HepG2 (cell line): ENCODE measurements at regions not wholly inside any gene's neighbourhood (a gene's known extent, or its start where the extent isn't known, plus 50 kb on each side); places are given as distances from the start of the nearest gene placed in this dataset.

Experiments
- ASH2L ChIP-seq: fragments of 300-600, 200-600 bp; sonication (generic); IDR thresholded peaks from 2 replicates; pipeline ENCODE4 v1.7.0; 2017; ENCODE audit warnings: low read depth, mild to moderate bottlenecking, moderate library complexity, mixed read lengths, low read length; ENCODE audit not compliant: insufficient read length
- KMT2A ChIP-seq: sonication (generic); formaldehyde crosslinking; IDR thresholded peaks from 2 replicates; pipeline ENCODE4 v1.4.0; 2020; ENCODE audit warnings: missing genetic modification reagents
- PAF1 ChIP-seq: IDR thresholded peaks from 2 replicates; pipeline ENCODE4 v1.6.1; 2016; ENCODE audit warnings: missing genetic modification reagents, missing compliant biosample characterization
- SOX13 ChIP-seq, 3 experiments: fragments of 450-650 bp in 1 of 3; sonication (generic) in 1 of 3; formaldehyde crosslinking in 1 of 3; IDR thresholded peaks in 2 of 3; conservative IDR thresholded peaks in 1 of 3; 2 replicates each; pipeline versions ENCODE4 v1.5.0 to v1.6.1; 2016 to 2020; ENCODE audit warnings: antibody characterized with exemption in 1 of 3, mild to moderate bottlenecking in 1 of 3, missing compliant biosample characterization in 1 of 3, missing genetic modification reagents in 1 of 3, moderate library complexity in 1 of 3
- TF ChIP-seq, protein P1 (sequence below): sonication (generic); formaldehyde crosslinking; conservative IDR thresholded peaks from 2 replicates; pipeline ENCODE4 v1.8.0; 2022; ENCODE audit warnings: low read depth, missing genetic modification reagents
- TF ChIP-seq, protein P2 (sequence below): sonication (generic); formaldehyde crosslinking; IDR thresholded peaks from 2 replicates; pipeline ENCODE4 v1.5.0; 2020; ENCODE audit warnings: mild to moderate bottlenecking, missing genetic modification reagents
- TF ChIP-seq, protein P3 (sequence below): IDR thresholded peaks from 2 replicates; pipeline ENCODE4 v1.4.0; 2020; ENCODE audit warnings: mild to moderate bottlenecking, missing genetic modification reagents

DNA sequence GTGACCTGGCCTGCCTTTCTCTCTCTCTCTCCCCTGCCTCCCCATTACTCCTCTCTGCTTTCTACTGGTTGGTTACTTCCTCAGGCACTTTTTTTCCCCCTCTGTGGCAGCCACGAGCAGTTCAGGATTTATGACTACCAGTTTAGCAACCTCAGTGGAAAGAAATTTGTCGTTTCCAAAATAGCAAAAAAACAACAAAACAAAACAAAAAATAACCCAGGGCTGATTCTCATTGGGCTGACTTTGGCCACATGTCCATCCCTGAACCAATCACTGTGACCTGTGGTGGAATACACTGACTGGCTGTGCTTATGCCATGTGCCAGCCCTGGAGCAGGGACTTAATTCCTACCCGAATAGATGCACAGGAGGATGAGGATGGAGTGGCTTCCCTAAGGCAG, 137.4 kb downstream of the TFAP2C start (continued):
- TF ChIP-seq ASH2L (no peak), PAF1 (CRISPR knock-in tag) (no peak), KMT2A (no peak), SOX13 (IDR thresholded peaks at IDR 0.05) (no peak), SOX13 (CRISPR knock-in tag; conservative IDR thresholded peaks at IDR 0.05 in 1 of 2, IDR thresholded peaks at IDR 0.05 in 1 of 2) (no peak)
- TF ChIP-seq, protein P1, sequence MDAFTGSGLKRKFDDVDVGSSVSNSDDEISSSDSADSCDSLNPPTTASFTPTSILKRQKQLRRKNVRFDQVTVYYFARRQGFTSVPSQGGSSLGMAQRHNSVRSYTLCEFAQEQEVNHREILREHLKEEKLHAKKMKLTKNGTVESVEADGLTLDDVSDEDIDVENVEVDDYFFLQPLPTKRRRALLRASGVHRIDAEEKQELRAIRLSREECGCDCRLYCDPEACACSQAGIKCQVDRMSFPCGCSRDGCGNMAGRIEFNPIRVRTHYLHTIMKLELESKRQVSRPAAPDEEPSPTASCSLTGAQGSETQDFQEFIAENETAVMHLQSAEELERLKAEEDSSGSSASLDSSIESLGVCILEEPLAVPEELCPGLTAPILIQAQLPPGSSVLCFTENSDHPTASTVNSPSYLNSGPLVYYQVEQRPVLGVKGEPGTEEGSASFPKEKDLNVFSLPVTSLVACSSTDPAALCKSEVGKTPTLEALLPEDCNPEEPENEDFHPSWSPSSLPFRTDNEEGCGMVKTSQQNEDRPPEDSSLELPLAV (CRISPR knock-in tag) = no peak
- TF ChIP-seq, protein P2, sequence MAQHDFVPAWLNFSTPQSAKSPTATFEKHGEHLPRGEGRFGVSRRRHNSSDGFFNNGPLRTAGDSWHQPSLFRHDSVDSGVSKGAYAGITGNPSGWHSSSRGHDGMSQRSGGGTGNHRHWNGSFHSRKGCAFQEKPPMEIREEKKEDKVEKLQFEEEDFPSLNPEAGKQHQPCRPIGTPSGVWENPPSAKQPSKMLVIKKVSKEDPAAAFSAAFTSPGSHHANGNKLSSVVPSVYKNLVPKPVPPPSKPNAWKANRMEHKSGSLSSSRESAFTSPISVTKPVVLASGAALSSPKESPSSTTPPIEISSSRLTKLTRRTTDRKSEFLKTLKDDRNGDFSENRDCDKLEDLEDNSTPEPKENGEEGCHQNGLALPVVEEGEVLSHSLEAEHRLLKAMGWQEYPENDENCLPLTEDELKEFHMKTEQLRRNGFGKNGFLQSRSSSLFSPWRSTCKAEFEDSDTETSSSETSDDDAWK (CRISPR knock-in tag) = no peak
- TF ChIP-seq, protein P3, sequence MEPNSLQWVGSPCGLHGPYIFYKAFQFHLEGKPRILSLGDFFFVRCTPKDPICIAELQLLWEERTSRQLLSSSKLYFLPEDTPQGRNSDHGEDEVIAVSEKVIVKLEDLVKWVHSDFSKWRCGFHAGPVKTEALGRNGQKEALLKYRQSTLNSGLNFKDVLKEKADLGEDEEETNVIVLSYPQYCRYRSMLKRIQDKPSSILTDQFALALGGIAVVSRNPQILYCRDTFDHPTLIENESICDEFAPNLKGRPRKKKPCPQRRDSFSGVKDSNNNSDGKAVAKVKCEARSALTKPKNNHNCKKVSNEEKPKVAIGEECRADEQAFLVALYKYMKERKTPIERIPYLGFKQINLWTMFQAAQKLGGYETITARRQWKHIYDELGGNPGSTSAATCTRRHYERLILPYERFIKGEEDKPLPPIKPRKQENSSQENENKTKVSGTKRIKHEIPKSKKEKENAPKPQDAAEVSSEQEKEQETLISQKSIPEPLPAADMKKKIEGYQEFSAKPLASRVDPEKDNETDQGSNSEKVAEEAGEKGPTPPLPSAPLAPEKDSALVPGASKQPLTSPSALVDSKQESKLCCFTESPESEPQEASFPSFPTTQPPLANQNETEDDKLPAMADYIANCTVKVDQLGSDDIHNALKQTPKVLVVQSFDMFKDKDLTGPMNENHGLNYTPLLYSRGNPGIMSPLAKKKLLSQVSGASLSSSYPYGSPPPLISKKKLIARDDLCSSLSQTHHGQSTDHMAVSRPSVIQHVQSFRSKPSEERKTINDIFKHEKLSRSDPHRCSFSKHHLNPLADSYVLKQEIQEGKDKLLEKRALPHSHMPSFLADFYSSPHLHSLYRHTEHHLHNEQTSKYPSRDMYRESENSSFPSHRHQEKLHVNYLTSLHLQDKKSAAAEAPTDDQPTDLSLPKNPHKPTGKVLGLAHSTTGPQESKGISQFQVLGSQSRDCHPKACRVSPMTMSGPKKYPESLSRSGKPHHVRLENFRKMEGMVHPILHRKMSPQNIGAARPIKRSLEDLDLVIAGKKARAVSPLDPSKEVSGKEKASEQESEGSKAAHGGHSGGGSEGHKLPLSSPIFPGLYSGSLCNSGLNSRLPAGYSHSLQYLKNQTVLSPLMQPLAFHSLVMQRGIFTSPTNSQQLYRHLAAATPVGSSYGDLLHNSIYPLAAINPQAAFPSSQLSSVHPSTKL = no peak
